ENCODE measurements at regions not wholly inside any gene's neighbourhood (a gene's known extent, or its start where the extent isn't known, plus 50 kb on each side); places are given as distances from the start of the nearest gene placed in this dataset.

DNA sequence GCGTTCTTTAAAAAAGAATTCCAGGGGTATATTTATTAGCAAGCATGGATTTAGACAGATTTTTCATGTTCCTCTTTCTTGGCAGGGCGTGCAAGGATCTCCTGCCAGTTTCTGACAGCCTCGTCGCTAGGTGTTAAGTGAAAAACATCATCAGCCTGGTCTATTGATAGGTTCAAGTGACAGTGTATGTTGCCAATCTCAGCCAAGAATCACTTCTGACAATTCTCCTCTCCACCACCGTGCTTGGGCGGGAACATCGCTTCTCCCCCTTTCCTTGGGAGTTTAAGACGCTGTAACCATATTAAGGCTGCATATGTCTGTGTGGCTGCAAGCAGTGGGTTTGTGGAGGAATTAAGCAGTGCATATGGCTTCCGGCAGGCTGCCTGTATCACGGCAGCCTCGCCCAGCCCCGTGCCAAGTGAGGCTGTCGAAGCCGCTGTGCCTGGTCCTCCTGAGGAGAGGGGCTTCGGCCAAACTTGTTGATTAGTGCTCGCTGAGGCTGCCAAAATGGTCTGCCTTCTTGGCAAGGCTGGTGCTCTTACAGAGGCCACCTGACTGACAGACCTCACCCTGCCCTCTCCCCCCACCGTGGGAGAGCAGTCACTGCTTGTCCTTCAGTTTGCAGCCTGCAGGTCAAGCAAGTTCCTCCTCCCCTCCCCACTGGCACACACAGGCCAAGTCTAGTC is 132.2 kb upstream of the MPHOSPH6 start:
- no peak for TF ChIP-seq CREB1 (IDR thresholded peaks at IDR 0.05; ENCODE audit: low read depth)
- no peak for TF ChIP-seq ASH2L (IDR thresholded peaks at IDR 0.05; ENCODE audit: borderline replicate concordance, low read depth)
- TF ChIP-seq NFIC (IDR thresholded peaks at IDR 0.05; ENCODE audit: low read depth, low read length) = no peak
- TF ChIP-seq, protein P1, sequence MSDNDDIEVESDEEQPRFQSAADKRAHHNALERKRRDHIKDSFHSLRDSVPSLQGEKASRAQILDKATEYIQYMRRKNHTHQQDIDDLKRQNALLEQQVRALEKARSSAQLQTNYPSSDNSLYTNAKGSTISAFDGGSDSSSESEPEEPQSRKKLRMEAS (IDR thresholded peaks at IDR 0.05; ENCODE audit: low read depth, low read length) = no peak
- TF ChIP-seq ETV6 (conservative IDR thresholded peaks at IDR 0.05 in 1 of 2, IDR thresholded peaks at IDR 0.05 in 1 of 2; ENCODE audit: borderline replicate concordance in 1 of 2, low read depth in 1 of 2) = no peak

Data from GM12878 (cell line).